HG02610 (cell line): ENCODE measurements at regions not wholly inside any gene's neighbourhood (a gene's known extent, or its start where the extent isn't known, plus 50 kb on each side); places are given as distances from the start of the nearest gene placed in this dataset.
A peak's percentile ranks its signal among the peaks of the same experiment; 100 is the strongest.
"Not testable (repeated sequence)": the region's sequence is repeated elsewhere in the genome, so short reads cannot be mapped to it uniquely, and the experiment has no call there.

Experiments used
- ATAC-seq: cut with Tn5 transposase; IDR thresholded peaks from one replicate; pipeline ENCODE4 v1.9.1; 2021; ENCODE audit warnings: mild to moderate bottlenecking, moderate library complexity; ENCODE audit not compliant: unreplicated experiment

- ATAC-seq, result peak; percentile 47
Observed at GRCh38 chr20:11454966-11455799, 462.5 kb upstream of the BTBD3 start.

DNA sequence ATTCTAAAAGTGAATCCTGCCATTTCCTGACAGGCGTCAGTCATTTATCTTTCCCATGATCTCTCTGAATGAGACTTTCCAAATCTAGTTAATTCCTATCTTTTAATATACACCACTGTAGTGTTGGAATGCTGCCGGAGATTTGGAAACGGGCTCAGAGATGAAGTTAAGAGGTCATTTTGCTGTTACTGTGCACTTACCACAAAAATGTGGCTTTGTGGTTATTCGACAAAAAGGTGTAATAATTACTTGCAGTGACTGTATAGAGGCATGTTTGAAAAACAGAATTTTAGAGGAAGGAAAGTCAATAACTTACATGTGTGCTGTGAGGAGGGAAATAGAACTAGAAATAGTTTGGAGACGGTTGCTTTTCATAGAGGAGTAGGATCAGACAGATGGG, 460.2 kb upstream of the BTBD3 start:
- no peak for ATAC-seq

GRCh38 chr20:11459090-11459890, 458.4 kb upstream of the BTBD3 start:
- no peak for ATAC-seq

DNA sequence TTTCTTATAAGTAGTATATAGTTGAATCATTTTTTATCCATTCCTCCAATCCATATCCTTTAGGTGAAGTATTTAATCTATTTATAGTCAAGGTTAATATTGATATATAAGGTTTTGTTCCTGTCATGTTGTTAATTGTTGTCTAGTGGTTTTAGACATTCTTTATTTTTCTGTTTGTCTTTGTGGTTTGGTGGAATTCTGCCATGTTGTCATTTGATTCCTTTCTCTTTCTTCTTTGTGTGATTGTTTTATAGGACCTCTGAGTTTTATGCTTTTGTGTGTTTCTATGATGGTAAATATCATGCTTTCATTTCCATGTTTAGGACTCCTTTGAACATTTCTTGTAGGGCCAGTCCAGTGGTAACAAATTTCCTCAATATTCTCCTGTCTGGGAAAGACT, 450.3 kb upstream of the BTBD3 start:
- ATAC-seq, result no peak

DNA sequence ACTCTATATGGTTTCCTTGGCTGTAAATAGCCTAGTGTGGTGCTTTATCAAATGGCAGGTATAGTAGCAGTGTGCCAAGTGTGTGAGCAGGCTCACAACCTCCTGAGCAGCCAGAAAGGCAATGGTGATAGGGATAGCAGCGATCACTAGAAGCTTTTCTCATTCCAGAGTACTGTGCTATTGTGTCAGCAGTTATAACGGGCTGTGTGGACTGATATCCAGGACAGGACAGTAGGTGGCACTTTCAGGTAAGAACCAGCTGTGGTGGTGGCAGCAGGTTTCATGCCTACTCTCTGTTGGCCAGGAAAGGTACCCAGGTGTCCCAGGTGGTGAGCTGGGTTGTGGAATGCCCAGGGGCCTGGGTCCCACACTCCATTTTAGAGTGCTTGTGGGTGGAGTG, 448.8 kb upstream of the BTBD3 start:
- no peak for ATAC-seq

- ATAC-seq, result no peak
Observed at GRCh38 chr20:11469795-11470435, 447.8 kb upstream of the BTBD3 start.

DNA sequence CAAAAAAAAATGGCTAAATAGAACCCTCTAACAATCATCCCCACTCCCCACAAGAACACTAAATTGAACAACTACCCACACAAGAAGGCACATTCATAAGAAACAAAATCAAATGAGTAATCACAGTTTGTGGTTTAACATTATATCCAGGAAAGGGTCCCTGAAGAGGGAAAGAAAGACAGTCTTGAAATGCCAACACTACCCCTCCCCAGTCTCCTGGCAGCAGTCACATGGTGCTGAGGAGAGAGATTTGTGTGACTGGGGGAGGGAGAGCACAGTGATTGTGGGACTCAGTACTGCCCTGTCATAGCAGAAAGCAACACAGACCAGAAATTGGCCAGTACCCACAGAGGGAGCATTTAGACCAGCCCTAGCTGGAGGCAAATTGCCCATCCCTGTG, 443.7 kb upstream of the BTBD3 start:
- no peak for ATAC-seq

- no peak for ATAC-seq
Observed at GRCh38 chr20:11483697-11484096, 434.0 kb upstream of the BTBD3 start.

- ATAC-seq, result no peak
Observed at GRCh38 chr20:11484479-11484878, 433.2 kb upstream of the BTBD3 start.

- ATAC-seq, result no peak
Observed at GRCh38 chr20:11492386-11492785, 425.3 kb upstream of the BTBD3 start.

DNA sequence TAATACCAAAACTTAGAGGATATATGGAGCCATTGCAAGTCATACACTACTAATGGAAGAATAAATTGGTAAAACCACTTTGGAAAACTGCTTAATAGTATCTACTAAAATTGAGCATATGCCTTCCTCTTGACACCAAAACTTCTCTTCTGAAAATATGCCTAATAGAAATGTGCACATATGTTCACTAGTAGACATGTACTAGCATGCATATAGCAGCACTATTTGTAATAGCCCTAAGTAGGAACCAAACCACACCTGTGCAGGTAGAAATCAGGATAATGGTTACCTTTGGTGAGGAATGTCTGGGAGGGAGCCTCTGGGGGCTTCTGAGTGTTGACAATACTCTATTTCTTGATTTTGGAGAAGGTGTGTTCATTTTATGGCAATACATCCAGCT, 424.8 kb upstream of the BTBD3 start:
- no peak for ATAC-seq

DNA sequence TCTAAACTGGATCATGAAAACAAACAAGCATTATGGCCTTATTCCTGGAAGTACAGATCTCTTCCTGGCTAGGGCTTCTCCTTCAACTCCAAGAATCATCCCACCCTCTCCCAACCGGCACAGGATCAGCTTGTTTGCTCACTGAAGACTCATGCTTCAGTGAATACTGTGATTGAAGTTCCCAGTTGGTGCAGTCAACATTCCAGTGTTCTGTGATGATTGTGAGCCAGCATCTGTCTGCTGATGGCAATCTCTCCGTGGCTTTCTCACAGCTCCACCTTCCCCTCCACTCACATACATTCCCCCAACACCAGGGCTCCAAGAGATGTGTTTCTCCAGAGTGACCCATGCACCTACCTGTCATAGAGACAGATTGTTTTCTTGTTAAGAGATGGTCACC, 421.3 kb upstream of the BTBD3 start:
- ATAC-seq, result no peak

DNA sequence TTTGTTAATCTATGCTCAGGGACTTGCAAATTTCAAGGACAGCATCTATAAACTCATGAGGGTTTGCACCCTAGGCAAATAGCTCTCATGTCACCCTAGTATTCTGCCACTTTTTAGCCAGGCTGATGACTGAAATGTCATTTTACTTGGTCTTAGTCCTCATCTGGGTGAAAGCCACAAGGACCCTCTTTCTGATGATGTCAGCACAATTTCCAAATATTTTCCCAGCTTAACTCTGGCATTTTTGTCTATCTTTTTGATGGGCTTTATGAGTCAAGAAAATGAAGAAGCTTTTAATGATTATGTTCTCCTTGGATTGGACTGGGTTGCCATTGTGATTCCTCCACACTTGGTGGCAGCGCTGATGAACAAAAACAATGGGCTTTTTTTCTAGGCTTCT, 420.1 kb upstream of the BTBD3 start:
- no peak for ATAC-seq

GRCh38 chr20:11499101-11499634, 418.5 kb upstream of the BTBD3 start:
- no peak for ATAC-seq

GRCh38 chr20:11502061-11502460, 415.6 kb upstream of the BTBD3 start:
- ATAC-seq, result no peak

- ATAC-seq, result no peak
Observed at GRCh38 chr20:11502671-11503070, 415.0 kb upstream of the BTBD3 start.

- no peak for ATAC-seq
Observed at GRCh38 chr20:11509776-11510175, 407.9 kb upstream of the BTBD3 start.

- ATAC-seq, result no peak
Observed at GRCh38 chr20:11511821-11512220, 405.9 kb upstream of the BTBD3 start.

- ATAC-seq, result not testable (repeated sequence)
Observed at GRCh38 chr20:11513241-11513745, 404.4 kb upstream of the BTBD3 start.

GRCh38 chr20:11516448-11516847, 401.2 kb upstream of the BTBD3 start:
- ATAC-seq, result no peak

- no peak for ATAC-seq
Observed at GRCh38 chr20:11520596-11520995, 397.1 kb upstream of the BTBD3 start.
